MCF 10A (cell line): ENCODE measurements at regions not wholly inside any gene's neighbourhood (a gene's known extent, or its start where the extent isn't known, plus 50 kb on each side); places are given as distances from the start of the nearest gene placed in this dataset.

ENCODE experiments used
- BruUV-seq: library from RNA; stranded (reverse); fragments of 400-500 nt; replicated peaks from 2 replicates; lab custom pipeline; 2021; lab: Mats Ljungman, UMichigan
- CTCF ChIA-PET: fragments of 300-600 bp; sonication (Branson Sonifier 250); formaldehyde crosslinking; extraction: SDS; loops from one replicate; lab custom pipeline; 2021; ENCODE audit warnings: antibody characterized with exemption, inconsistent platforms; lab: Yijun Ruan, JAX
- POLR2A ChIA-PET: fragments of 300-600, 350-650 bp; sonication (Branson Sonifier 250); formaldehyde crosslinking; extraction: SDS; loops from one replicate; lab custom pipeline; 2020; ENCODE audit warnings: antibody characterized with exemption, inconsistent platforms; lab: Yijun Ruan, JAX
- DNase-seq: peaks from one replicate; pipeline ENCODE4 v3.0.0-alpha.2; 2018; ENCODE audit not compliant: unreplicated experiment
- H3K27ac Mint-ChIP-seq: one replicate; pipeline ENCODE4 v1.8.0; 2022; ENCODE audit warnings: mild to moderate bottlenecking, low read depth, mixed read lengths; ENCODE audit not compliant: unreplicated experiment
- H3K27me3 Mint-ChIP-seq: one replicate; pipeline ENCODE4 v1.8.0; 2022; ENCODE audit warnings: mixed read lengths; ENCODE audit not compliant: insufficient read depth, unreplicated experiment
- H3K36me3 Mint-ChIP-seq: one replicate; pipeline ENCODE4 v1.8.0; 2022; ENCODE audit warnings: mild to moderate bottlenecking, moderate library complexity, mixed read lengths; ENCODE audit not compliant: insufficient read depth, unreplicated experiment
- H3K4me1 Mint-ChIP-seq: one replicate; pipeline ENCODE4 v1.8.0; 2022; ENCODE audit warnings: mixed read lengths; ENCODE audit not compliant: insufficient read depth, unreplicated experiment
- H3K4me3 Mint-ChIP-seq: one replicate; pipeline ENCODE4 v1.8.0; 2022; ENCODE audit warnings: mild to moderate bottlenecking, moderate library complexity, mixed read lengths; ENCODE audit not compliant: unreplicated experiment
- H3K9me3 Mint-ChIP-seq: one replicate; pipeline ENCODE4 v1.8.0; 2022; ENCODE audit warnings: mixed read lengths; ENCODE audit not compliant: unreplicated experiment
- CTCF ChIP-seq: fragments of 200-600 bp; IDR thresholded peaks from one replicate; pipeline ENCODE4 v1.8.0; 2022; ENCODE audit warnings: antibody characterized with exemption, mild to moderate bottlenecking; ENCODE audit not compliant: unreplicated experiment
- intact Hi-C: fragments of 100-400 bp; cut with micrococcal nuclease; formaldehyde crosslinking; loops from 2 replicates; pipeline ENCODE4 v1.14.1; 2022

DNA sequence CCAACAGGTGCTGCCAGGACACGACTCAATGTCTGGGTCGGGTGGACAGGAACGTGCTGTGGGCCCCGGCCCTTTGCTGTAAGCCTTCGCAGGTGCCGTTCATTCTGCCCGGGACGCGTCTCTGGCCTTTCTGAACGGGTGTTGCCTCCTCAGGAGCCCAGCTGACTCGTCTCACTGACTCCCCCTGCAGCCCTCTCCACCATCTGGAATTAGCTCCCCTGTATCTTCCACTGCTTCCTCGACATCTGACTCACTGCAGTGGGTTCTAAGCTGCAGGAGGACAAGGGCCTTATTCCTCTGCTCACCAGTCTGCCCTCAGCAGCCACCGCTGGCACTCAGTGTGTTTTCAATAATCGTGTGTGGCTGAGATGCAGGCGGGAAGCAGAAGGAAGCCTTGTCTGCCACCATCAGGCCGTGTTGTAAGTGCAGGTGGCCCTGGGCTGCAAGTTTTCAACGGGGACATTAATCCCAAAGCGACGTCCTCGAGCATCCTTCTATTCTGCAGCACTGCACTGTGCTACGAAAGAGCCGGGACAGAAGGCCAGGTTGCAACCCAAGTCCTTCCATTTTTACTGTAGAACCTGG lies 256.2 kb downstream of the FOXL1 start:
- ChIA-PET POLR2A (interaction anchor here (0.7 kb wide), 1 partner anchor 356 kb away, joined by 3 read pairs; no protein-coding TSS in a partner anchor), CTCF (no interaction called here)
- H3K27ac Mint-ChIP-seq, result no peak overlapping the region
- no peak for TF ChIP-seq CTCF
- H3K36me3 Mint-ChIP-seq, result no peaks in the 10 kb centered on the region
- intact Hi-C loops, result no loop called here
- DNase-seq, result peak; percentile 13
- H3K4me1 Mint-ChIP-seq, result peaks cover 5% of the 10 kb centered on the region
- no peaks in the 10 kb centered on the region for H3K9me3 Mint-ChIP-seq
- H3K4me3 Mint-ChIP-seq, result no peak overlapping the region
- no TSS peak for BruUV-seq
- no peaks in the 10 kb centered on the region for H3K27me3 Mint-ChIP-seq

DNA sequence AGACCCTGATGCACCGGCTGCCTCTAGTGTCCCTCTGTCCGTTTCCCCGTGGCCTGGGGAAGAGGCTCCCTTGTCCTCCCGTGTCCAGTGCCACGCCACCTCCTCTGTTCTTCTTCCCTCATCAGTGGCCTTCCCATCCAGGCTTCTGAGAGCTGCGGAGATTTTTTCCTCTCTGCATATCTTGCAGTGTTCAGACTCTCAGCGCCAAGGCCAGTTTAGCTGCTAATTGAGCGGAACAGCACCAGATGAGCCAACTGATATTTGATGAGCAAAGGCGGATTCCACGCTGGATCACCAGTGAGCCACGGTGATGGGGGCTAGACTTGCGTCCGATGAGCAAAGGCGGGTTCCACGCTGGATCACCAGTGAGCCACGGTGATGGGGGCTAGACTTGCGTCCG lies 257.6 kb downstream of the FOXL1 start:
- no TSS peak for BruUV-seq
- H3K27ac Mint-ChIP-seq, result no peak overlapping the region
- POLR2A ChIA-PET, result interaction anchor here (0.7 kb wide), 1 partner anchor 967 kb away, joined by 3 read pairs; no protein-coding TSS in a partner anchor
- H3K9me3 Mint-ChIP-seq, result no peaks in the 10 kb centered on the region
- TF ChIP-seq CTCF, result no peak
- CTCF ChIA-PET, result interaction anchor here (0.8 kb wide), 1 partner anchor 75 kb away, joined by 4 read pairs; no protein-coding TSS in a partner anchor
- intact Hi-C loops, result no loop called here
- H3K27me3 Mint-ChIP-seq, result no peaks in the 10 kb centered on the region
- no peak for DNase-seq
- no peaks in the 10 kb centered on the region for H3K36me3 Mint-ChIP-seq
- peaks cover 5% of the 10 kb centered on the region for H3K4me1 Mint-ChIP-seq
- H3K4me3 Mint-ChIP-seq, result no peak overlapping the region

DNA sequence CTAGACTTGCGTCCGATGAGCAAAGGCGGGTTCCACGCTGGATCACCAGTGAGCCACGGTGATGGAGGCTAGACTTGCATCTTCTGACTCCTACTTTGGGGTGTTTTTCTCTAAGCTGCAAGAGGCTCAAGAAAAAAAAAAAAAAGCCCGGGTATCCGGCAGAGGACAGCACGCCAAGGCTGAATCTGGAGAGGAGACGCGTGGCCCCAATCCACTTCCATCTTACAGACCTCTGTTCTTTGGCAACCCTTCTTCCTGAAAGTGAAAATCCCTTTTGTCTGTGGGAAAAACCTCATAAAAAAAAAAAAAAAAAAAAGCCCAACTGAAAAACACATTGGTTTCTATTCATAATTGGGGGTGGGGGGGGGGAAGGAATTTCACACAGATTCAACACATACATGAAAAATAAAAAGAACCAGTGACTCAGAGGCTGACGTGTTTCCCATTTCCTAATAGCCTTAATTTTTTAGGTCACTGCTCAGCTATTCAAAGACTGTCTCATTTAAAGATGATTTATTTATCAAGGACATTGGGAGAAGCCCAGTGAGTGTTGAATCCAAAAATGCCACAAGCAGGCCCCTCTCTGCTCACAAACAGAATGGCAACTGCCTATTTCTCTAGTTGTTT lies 258.3 kb downstream of the FOXL1 start:
- Mint-ChIP-seq H3K9me3 (no peaks in the 10 kb centered on the region), H3K36me3 (no peaks in the 10 kb centered on the region), H3K27me3 (no peaks in the 10 kb centered on the region), H3K4me3 (no peak overlapping the region), H3K27ac (peak overlapping the region; percentile 51), H3K4me1 (peaks cover 5% of the 10 kb centered on the region)
- BruUV-seq, result no TSS peak
- POLR2A ChIA-PET, result interaction anchor here (0.6 to 0.7 kb wide), 2 partner anchors 8 to 967 kb away, joined by 3 read pairs; no protein-coding TSS in a partner anchor
- intact Hi-C loops, result no loop called here
- DNase-seq, result peak; percentile 88
- CTCF ChIA-PET, result interaction anchor here (0.5 kb wide), 1 partner anchor 366 kb away, joined by 3 read pairs; no protein-coding TSS in a partner anchor
- TF ChIP-seq CTCF, result no peak

GRCh38 chr16:86843812-86844211 lies 265.5 kb downstream of the FOXL1 start:
- CTCF ChIA-PET, result no interaction called here
- no TSS peak for BruUV-seq
- H3K27ac Mint-ChIP-seq, result no peak overlapping the region

More at GRCh38 chr16:86843812-86844211, 265.5 kb downstream of the FOXL1 start:
- no peak for TF ChIP-seq CTCF
- POLR2A ChIA-PET, result no interaction called here
- no peaks in the 10 kb centered on the region for H3K4me1 Mint-ChIP-seq
- H3K9me3 Mint-ChIP-seq, result peaks cover 7% of the 10 kb centered on the region
- H3K4me3 Mint-ChIP-seq, result no peak overlapping the region
- intact Hi-C loops, result no loop called here
- no peaks in the 10 kb centered on the region for H3K36me3 Mint-ChIP-seq
- H3K27me3 Mint-ChIP-seq, result no peaks in the 10 kb centered on the region
- DNase-seq, result no peak
